Mesothelial cell of epicardium (in vitro differentiated cells): ENCODE measurements at regions not wholly inside any gene's neighbourhood (a gene's known extent, or its start where the extent isn't known, plus 50 kb on each side); places are given as distances from the start of the nearest gene placed in this dataset.

ENCODE experiments used
- DNase-seq, 2 experiments: peaks; one replicate each; pipeline ENCODE4 v3.0.0; 2021; ENCODE audit warnings: low spot score in 2 of 2; ENCODE audit not compliant: unreplicated experiment in 2 of 2
- H3K27ac Mint-ChIP-seq: 2 replicates; pipeline ENCODE4 v1.8.0; 2021; ENCODE audit warnings: mixed read lengths
- H3K27me3 Mint-ChIP-seq: 2 replicates; pipeline ENCODE4 v1.8.0; 2021; ENCODE audit warnings: low read depth, mixed read lengths
- H3K36me3 Mint-ChIP-seq: 2 replicates; pipeline ENCODE4 v1.8.0; 2021; ENCODE audit warnings: mixed read lengths
- H3K4me1 Mint-ChIP-seq: 2 replicates; pipeline ENCODE4 v1.8.0; 2021; ENCODE audit warnings: mixed read lengths
- H3K4me3 Mint-ChIP-seq: 2 replicates; pipeline ENCODE4 v1.8.0; 2021; ENCODE audit warnings: mild to moderate bottlenecking, moderate library complexity, mixed read lengths
- H3K9me3 Mint-ChIP-seq: 2 replicates; pipeline ENCODE4 v1.8.0; 2021; ENCODE audit warnings: mixed read lengths
- TF ChIP-seq, protein P1 (sequence below): fragments of 200-600 bp; sonication (generic); IDR thresholded peaks from one replicate; pipeline ENCODE4 v1.5.0; 2021; ENCODE audit warnings: antibody characterized with exemption; ENCODE audit not compliant: unreplicated experiment

DNA sequence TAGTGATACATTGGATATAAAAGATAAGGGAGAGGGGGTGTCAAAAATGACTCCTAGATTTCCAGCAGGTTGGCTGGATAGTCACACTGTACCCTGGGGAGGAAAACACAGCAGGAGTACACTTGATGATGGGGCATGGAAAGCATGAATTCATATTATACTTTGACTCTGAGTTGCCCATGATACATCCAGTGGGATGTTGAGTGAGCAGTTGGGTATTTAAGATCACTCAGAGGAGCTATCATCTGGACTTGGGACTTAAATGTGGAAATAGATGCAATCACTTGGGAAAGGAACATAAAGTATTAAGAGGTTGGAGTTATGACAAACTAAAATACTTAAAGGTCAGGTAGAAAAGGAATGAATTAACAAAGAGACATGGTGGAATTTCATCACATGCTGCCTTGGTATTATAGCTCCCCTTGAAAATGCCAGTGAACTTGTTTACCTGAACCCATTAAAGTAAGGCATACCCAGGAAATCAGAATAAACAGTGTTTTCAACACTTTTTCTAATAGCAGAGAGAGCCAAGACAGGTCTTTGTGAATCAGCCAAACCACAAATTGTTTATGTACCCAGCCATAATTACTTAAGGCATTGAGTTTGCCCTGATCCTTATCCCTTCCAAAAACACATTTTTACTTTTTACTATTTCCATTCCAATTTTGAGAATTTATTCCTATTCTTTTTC lies 49.9 kb upstream of the ABI3BP start:
- Mint-ChIP-seq H3K4me1 (peaks cover 2% of the 10 kb centered on the region), H3K9me3 (peaks cover 10% of the 10 kb centered on the region), H3K4me3 (no peak overlapping the region), H3K27me3 (no peaks in the 10 kb centered on the region), H3K27ac (no peak overlapping the region), H3K36me3 (no peaks in the 10 kb centered on the region)
- TF ChIP-seq, protein P1, sequence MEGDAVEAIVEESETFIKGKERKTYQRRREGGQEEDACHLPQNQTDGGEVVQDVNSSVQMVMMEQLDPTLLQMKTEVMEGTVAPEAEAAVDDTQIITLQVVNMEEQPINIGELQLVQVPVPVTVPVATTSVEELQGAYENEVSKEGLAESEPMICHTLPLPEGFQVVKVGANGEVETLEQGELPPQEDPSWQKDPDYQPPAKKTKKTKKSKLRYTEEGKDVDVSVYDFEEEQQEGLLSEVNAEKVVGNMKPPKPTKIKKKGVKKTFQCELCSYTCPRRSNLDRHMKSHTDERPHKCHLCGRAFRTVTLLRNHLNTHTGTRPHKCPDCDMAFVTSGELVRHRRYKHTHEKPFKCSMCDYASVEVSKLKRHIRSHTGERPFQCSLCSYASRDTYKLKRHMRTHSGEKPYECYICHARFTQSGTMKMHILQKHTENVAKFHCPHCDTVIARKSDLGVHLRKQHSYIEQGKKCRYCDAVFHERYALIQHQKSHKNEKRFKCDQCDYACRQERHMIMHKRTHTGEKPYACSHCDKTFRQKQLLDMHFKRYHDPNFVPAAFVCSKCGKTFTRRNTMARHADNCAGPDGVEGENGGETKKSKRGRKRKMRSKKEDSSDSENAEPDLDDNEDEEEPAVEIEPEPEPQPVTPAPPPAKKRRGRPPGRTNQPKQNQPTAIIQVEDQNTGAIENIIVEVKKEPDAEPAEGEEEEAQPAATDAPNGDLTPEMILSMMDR, result no peak
- DNase-seq, result no peak
